Activated CD8-positive, alpha-beta T cell treated with anti-CD3 and anti-CD28 coated beads, Interleukin-2, amount 10 ng/mL, durations not matched to agents 7 days and 5 days (primary cell): ENCODE measurements at regions not wholly inside any gene's neighbourhood (a gene's known extent, or its start where the extent isn't known, plus 50 kb on each side); places are given as distances from the start of the nearest gene placed in this dataset.

Experiments
- ATAC-seq: fragments of 150-1000 bp; cut with Tn5 transposase; one replicate; pipeline ENCODE4 v1.10.0; 2021; ENCODE audit warnings: moderate library complexity
- CTCF ChIA-PET: fragments of 350-600 bp; sonication (Branson Sonifier 250); formaldehyde crosslinking; loops from one replicate; lab custom pipeline; 2021; ENCODE audit warnings: antibody characterized with exemption; lab: Charles Lee
- POLR2A ChIA-PET: fragments of 350-600 bp; sonication (Branson Sonifier 250); formaldehyde crosslinking; loops from one replicate; lab custom pipeline; 2021; ENCODE audit warnings: antibody characterized with exemption; lab: Charles Lee
- DNase-seq: peaks from one replicate; pipeline ENCODE4 v3.0.0-alpha.2; 2020
- H3K27ac Mint-ChIP-seq: one replicate; pipeline ENCODE4 v1.8.0; 2021; ENCODE audit warnings: mild to moderate bottlenecking, mixed read lengths
- H3K27me3 Mint-ChIP-seq: one replicate; pipeline ENCODE4 v1.8.0; 2021; ENCODE audit warnings: low read depth, mixed read lengths
- H3K36me3 Mint-ChIP-seq: one replicate; pipeline ENCODE4 v1.8.0; 2021; ENCODE audit warnings: low read depth, mixed read lengths
- H3K4me1 Mint-ChIP-seq: one replicate; pipeline ENCODE4 v1.8.0; 2021; ENCODE audit warnings: low read depth, mixed read lengths
- H3K4me3 Mint-ChIP-seq: one replicate; pipeline ENCODE4 v1.8.0; 2021; ENCODE audit warnings: mild to moderate bottlenecking, mixed read lengths
- H3K9me3 Mint-ChIP-seq: one replicate; pipeline ENCODE4 v1.8.0; 2022; ENCODE audit warnings: mixed read lengths; ENCODE audit not compliant: insufficient read depth

DNA sequence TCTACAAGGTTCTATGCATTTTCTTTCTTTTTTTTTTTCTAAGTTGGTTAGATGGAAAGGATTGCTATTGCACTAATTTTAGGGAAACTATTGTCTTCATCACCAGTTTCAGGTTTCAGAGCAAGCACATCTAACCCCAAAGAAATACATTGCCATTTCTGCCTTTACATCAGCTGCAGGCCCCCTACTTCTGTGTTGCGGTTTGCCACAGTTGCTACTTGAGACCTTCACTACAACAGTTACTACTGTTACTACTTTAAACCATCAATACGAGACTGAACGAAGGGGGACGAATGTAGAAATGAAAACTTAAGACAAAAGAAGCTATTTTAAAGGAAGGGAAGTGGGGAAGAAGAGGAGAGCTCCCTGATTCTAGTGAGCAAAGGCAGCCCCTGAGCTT lies 256.7 kb upstream of the LCORL start:
- CTCF ChIA-PET: no interaction called here
- ATAC-seq: no peak
- H3K4me1 Mint-ChIP-seq: no peaks in the 10 kb centered on the region
- no peak overlapping the region for H3K4me3 Mint-ChIP-seq
- no peaks in the 10 kb centered on the region for H3K27me3 Mint-ChIP-seq
- DNase-seq: no peak
- H3K36me3 Mint-ChIP-seq: no peaks in the 10 kb centered on the region
- POLR2A ChIA-PET: interaction anchor here (0.6 kb wide), 1 partner anchor 1994 kb away, joined by 3 read pairs; no protein-coding TSS in a partner anchor
- no peaks in the 10 kb centered on the region for H3K9me3 Mint-ChIP-seq
- H3K27ac Mint-ChIP-seq: no peak overlapping the region

DNA sequence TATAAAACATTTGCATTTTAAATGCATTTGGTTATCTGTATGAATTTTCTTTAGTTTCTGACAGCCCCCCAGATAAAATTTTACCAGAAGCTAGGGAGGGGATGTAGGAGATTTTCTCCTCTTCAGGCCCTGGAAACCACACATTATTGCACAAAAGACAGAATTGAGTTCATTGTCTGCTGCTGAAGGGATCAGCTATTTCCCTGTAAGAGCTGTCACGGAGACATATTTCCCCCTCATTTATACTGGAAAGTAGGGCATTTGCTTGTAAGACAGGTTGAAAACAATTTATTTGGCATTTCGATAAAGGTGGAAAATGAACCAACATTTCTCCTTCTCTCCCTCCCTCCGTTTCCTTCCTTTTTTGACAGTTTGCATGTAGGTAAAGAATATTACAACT lies 241.3 kb upstream of the LCORL start:
- Mint-ChIP-seq H3K4me1 (no peaks in the 10 kb centered on the region), H3K27me3 (no peaks in the 10 kb centered on the region), H3K9me3 (no peaks in the 10 kb centered on the region), H3K27ac (no peak overlapping the region), H3K36me3 (no peaks in the 10 kb centered on the region), H3K4me3 (no peak overlapping the region)
- ChIA-PET POLR2A (no interaction called here), CTCF (no interaction called here)
- ATAC-seq (no peak), DNase-seq (no peak)

DNA sequence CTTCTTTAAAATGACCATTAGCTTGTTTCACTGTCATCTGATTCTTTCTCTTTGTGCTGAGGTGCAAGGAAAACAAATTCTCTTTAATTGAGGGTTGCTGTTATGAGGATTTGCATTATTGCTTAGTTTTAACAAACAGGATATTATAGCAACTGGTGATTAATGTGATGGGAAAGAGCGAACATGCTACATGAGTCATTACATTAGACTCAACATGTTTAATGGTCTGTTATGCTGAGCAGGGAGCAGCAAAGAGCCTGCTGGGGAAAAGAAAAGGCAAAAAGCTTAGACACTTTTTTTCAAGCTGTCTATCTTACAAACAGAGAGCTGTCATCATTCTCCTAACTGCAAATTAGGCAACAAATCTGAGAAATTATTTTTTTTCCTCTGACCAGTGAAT lies 230.5 kb upstream of the LCORL start:
- ChIA-PET POLR2A (no interaction called here), CTCF (no interaction called here)
- no peaks in the 10 kb centered on the region for H3K27me3 Mint-ChIP-seq
- H3K4me1 Mint-ChIP-seq: no peaks in the 10 kb centered on the region
- H3K4me3 Mint-ChIP-seq: no peak overlapping the region
- ATAC-seq (no peak), DNase-seq (no peak)
- no peak overlapping the region for H3K27ac Mint-ChIP-seq
- no peaks in the 10 kb centered on the region for H3K9me3 Mint-ChIP-seq
- no peaks in the 10 kb centered on the region for H3K36me3 Mint-ChIP-seq

DNA sequence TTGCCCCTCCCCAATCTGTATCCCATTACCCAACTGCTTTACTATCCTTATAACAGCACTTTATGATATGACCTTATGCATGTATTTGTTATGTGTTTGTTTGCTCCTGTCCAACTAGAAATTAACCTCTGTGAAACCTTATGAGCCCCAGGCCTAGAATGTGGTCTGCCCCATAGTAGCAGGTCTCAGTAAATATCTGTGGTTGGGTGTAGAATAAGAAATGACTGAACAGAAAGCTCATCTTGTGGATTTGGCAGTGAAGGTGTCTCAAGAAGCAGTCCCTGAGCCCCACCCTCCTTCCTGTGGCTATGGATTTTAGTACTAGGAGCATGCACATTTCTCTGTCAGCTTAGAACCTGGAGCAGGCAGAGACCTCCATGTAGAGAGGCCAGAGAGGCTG lies 229.0 kb upstream of the LCORL start:
- no peaks in the 10 kb centered on the region for H3K4me1 Mint-ChIP-seq
- ChIA-PET CTCF (no interaction called here), POLR2A (no interaction called here)
- no peak overlapping the region for H3K27ac Mint-ChIP-seq
- no peaks in the 10 kb centered on the region for H3K27me3 Mint-ChIP-seq
- ATAC-seq: no peak
- no peaks in the 10 kb centered on the region for H3K36me3 Mint-ChIP-seq
- H3K4me3 Mint-ChIP-seq: no peak overlapping the region
- DNase-seq: no peak
- no peaks in the 10 kb centered on the region for H3K9me3 Mint-ChIP-seq

DNA sequence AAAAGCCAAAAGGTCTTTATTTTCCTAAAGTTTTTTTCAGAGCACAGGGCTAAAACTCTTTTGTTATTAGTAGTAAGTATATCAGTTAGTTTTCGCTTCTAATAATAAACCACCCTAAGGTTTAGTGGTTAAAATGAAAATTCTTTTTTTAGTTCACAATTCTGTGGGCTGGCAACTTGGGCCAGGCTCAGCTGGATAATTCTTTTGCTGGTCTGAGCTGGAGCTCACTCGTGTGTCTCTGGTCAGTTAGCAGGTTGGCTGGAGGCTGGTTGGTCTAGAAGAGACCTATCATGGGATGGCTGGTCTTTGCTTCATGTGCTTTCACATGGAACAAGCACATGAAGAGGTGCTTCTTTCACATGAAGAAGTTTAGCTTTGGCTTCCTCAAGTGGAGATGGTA lies 227.1 kb upstream of the LCORL start:
- CTCF ChIA-PET: no interaction called here
- ATAC-seq (no peak), DNase-seq (no peak)
- Mint-ChIP-seq H3K27me3 (no peaks in the 10 kb centered on the region), H3K4me3 (no peak overlapping the region), H3K27ac (no peak overlapping the region), H3K36me3 (no peaks in the 10 kb centered on the region), H3K4me1 (no peaks in the 10 kb centered on the region), H3K9me3 (no peaks in the 10 kb centered on the region)
- POLR2A ChIA-PET: no interaction called here

DNA sequence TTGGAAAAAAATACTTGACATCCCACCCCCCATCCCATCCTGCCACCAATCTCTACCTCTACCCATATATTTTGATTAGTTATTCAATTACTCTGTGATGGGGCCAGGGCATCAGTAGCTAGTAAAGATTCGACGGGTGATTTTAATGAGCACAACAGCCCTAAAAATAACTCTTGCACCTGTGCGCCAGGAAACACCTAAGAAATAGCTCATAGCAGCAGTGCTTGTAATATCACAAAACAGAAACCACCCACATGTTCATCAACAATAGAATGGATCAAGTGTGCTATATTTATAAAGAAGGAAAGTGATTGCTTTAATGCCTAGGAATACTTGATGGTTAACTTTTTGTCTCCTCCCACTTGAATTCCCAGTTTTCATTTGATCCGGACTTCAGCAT lies 225.6 kb upstream of the LCORL start:
- Mint-ChIP-seq H3K4me1 (no peaks in the 10 kb centered on the region), H3K36me3 (no peaks in the 10 kb centered on the region), H3K27me3 (no peaks in the 10 kb centered on the region), H3K9me3 (no peaks in the 10 kb centered on the region), H3K27ac (no peak overlapping the region), H3K4me3 (no peak overlapping the region)
- POLR2A ChIA-PET: no interaction called here
- ATAC-seq (no peak), DNase-seq (no peak)
- CTCF ChIA-PET: no interaction called here

DNA sequence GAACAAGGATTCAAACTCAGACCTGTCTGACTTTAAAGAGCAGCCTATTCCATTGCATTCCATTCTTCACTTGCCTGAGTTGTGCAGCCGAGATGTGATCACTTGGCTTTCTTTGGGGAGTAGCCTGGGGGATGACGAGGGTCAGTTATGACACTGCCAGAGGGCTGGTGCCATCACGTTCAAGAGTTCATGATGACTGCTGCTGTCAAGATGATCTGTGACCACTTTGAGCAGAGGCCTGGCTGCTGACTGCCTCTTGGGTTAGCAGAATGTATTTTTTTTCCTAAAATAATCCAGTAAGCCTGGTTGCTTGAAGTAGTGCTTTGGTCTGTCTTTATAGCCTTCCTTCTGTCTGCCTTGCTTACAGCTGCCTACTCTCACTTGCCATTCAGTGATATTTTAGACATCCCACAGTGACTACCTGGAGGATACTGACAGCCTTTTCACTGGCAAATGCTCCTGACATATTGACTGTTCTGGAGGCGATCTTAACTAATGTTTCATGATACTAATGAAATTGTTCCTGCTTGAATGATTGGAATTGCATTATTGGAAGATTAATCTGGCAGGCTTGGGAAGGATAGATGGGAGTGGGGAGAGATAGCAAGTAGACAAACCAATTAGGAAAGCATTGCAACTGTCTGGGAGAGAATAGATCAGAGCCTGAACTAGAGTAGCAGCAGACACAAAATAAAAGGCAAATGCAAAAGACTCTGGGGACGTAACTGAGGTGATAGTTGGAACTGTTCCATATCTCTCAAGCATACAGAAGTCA lies 221.6 kb upstream of the LCORL start:
- CTCF ChIA-PET: no interaction called here

DNA sequence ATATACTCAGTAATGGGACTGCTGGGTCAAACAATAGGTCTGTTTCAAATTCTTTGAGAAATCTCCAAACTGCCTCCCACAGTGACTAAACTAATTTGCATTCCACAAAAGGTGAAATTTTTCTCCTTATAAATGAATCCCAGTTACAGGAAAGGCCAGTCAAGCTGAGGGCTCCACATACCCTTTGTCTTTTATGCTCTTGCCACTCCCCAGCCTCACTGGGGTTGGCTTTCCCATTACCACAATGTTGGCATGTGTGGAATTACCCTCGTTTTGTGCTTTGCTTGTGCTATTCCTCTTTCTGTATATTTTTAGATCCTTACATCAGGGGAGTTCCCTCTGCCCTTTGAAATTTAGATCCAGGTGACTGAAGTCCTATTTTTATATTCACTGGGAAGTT lies 220.2 kb upstream of the LCORL start:
- no peak overlapping the region for H3K4me3 Mint-ChIP-seq
- H3K27me3 Mint-ChIP-seq: no peaks in the 10 kb centered on the region
- no peaks in the 10 kb centered on the region for H3K9me3 Mint-ChIP-seq
- H3K4me1 Mint-ChIP-seq: no peaks in the 10 kb centered on the region
- ChIA-PET CTCF (no interaction called here), POLR2A (no interaction called here)
- H3K27ac Mint-ChIP-seq: no peak overlapping the region
- ATAC-seq: no peak
- DNase-seq: no peak
- no peaks in the 10 kb centered on the region for H3K36me3 Mint-ChIP-seq

More for the DNA sequence above, 221.6 kb upstream of the LCORL start:
- ATAC-seq (no peak), DNase-seq (no peak)
- Mint-ChIP-seq H3K4me1 (no peaks in the 10 kb centered on the region), H3K36me3 (no peaks in the 10 kb centered on the region), H3K27ac (no peak overlapping the region), H3K27me3 (no peaks in the 10 kb centered on the region), H3K9me3 (no peaks in the 10 kb centered on the region), H3K4me3 (no peak overlapping the region)
- POLR2A ChIA-PET: no interaction called here

DNA sequence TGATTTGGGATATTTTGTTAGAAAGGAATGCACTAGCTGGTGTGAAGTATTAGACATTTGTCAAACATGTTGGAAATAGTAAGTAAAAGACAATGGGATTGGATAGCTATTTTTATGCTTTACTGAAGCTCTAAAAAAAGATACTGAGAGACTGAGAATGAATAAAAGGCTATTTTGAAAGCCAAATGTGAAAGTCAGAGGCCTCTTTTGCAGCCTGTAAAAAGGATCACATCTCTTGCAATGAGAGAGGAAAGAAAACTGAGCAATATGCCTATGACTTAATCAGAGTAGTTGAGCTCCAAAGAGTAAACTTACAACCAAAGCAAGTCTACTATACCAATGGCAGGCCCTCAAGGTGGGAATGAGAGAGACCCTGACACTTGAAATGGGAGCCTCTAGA lies 212.6 kb upstream of the LCORL start:
- no peaks in the 10 kb centered on the region for H3K4me1 Mint-ChIP-seq
- ATAC-seq (no peak), DNase-seq (no peak)
- peaks cover 6% of the 10 kb centered on the region for H3K9me3 Mint-ChIP-seq
- no peaks in the 10 kb centered on the region for H3K36me3 Mint-ChIP-seq
- H3K27me3 Mint-ChIP-seq: no peaks in the 10 kb centered on the region
- H3K4me3 Mint-ChIP-seq: no peak overlapping the region
- no peak overlapping the region for H3K27ac Mint-ChIP-seq
- ChIA-PET POLR2A (no interaction called here), CTCF (no interaction called here)

DNA sequence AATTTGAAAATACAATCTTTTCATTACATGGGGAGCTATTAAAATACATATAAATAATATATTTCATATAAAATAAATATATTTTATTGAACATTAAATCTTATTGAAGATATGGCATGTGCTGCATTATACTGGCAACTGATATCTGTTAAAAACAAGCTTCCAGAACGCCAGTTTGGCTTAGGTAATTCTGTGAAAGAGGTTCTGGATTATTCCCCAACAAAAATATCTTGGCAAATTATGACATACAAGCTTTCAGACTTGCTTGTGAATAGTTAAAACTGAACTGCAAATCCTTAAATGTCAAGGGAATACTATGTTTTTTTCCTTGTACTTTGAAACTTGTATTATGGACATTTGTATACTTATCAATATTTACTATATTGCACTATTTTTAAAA lies 210.2 kb upstream of the LCORL start:
- Mint-ChIP-seq H3K27ac (no peak overlapping the region), H3K4me1 (no peaks in the 10 kb centered on the region), H3K9me3 (peaks cover 8% of the 10 kb centered on the region), H3K36me3 (no peaks in the 10 kb centered on the region), H3K4me3 (no peak overlapping the region), H3K27me3 (no peaks in the 10 kb centered on the region)
- DNase-seq (no peak), ATAC-seq (no peak)
- POLR2A ChIA-PET: no interaction called here
- CTCF ChIA-PET: no interaction called here

DNA sequence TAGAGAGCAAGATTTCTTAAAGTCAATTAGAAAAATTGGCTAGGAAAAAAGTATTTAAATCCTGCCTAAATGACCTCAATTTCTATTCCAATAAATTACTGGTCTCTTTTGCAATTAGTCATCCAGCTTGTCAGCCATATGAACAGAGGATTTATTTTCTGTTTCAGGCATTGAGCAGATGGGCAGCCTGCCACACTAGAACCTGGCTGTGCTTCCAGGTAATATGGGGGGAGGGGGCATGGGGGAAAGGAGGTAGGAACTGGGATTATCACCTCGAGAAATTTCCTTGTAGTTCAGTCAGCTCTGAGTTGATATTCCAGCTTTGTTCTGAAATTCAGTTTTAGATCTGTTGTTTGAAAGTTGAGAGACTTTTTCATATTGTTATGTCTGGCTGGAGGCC lies 206.3 kb upstream of the LCORL start:
- no peaks in the 10 kb centered on the region for H3K36me3 Mint-ChIP-seq
- no peak for DNase-seq
- H3K9me3 Mint-ChIP-seq: peaks cover 8% of the 10 kb centered on the region
- no peak overlapping the region for H3K4me3 Mint-ChIP-seq
- ATAC-seq: no peak
- CTCF ChIA-PET: no interaction called here
- POLR2A ChIA-PET: no interaction called here
- no peak overlapping the region for H3K27ac Mint-ChIP-seq
- H3K4me1 Mint-ChIP-seq: no peaks in the 10 kb centered on the region
- H3K27me3 Mint-ChIP-seq: no peaks in the 10 kb centered on the region

DNA sequence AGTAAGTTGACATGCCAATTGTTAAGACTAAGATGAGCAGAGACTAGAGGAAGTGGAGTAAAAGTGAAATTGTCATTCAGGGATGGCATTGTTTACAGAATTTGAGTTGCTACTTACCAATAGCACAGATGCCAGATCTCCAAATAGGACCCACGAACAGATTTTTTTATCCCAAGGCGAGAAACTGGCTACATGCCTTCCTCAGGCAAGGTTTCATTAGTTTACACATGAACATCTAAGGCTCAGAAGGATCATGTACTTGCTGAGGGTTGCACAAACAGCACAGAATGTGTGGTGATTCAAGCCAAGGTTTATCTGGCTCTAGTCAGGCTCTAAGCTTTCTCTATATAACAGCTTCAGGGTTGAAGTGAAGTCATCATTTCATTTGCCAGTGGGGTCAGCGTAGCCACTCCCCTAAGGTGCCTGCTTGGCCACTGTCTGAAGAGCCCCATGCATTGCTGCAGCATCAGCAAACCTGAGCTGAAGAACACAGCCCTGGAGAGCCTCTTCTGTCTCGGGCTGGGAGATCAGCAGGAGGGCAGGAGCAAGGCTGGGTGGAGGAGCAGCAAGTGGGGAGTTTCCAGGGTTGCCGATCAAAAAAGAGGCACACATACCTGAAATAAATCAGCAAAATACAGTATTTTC lies 193.0 kb upstream of the LCORL start:
- Mint-ChIP-seq H3K4me1 (no peaks in the 10 kb centered on the region), H3K9me3 (no peaks in the 10 kb centered on the region), H3K4me3 (no peak overlapping the region), H3K27ac (no peak overlapping the region), H3K36me3 (no peaks in the 10 kb centered on the region), H3K27me3 (no peaks in the 10 kb centered on the region)
- POLR2A ChIA-PET: no interaction called here
- CTCF ChIA-PET: no interaction called here
- DNase-seq (no peak), ATAC-seq (no peak)
